GM23338 (cell line): ENCODE measurements at regions not wholly inside any gene's neighbourhood (a gene's known extent, or its start where the extent isn't known, plus 50 kb on each side); places are given as distances from the start of the nearest gene placed in this dataset.

ENCODE experiments used
- ATAC-seq: fragments of 200-7000 bp; cut with Tn5 transposase; 3 replicates; pipeline ENCODE4 v1.9.1; 2020
- DNase-seq: peaks from one replicate; pipeline ENCODE4 v3.0.0-alpha.2; 2015; ENCODE audit warnings: low spot score
- H2AFZ ChIP-seq: fragments of 200-600 bp; sonication (generic); 2 replicates; pipeline ENCODE4 v1.8.0; 2016; ENCODE audit warnings: antibody characterized with exemption, mild to moderate bottlenecking, moderate library complexity
- H3F3A ChIP-seq: fragments of 200-600 bp; sonication (generic); replicated peaks from 2 replicates; pipeline ENCODE4 v1.8.0; 2017; ENCODE audit warnings: antibody characterized with exemption, mixed run types, low read depth
- H3K27ac ChIP-seq: fragments of 200-600 bp; sonication (generic); 2 replicates; pipeline ENCODE4 v1.6.1; 2016; ENCODE audit warnings: low read depth
- H3K27me3 ChIP-seq: fragments of 200-600 bp; sonication (generic); 2 replicates; pipeline ENCODE4 v1.8.0; 2016; ENCODE audit warnings: mild to moderate bottlenecking, mixed run types, moderate library complexity; ENCODE audit not compliant: insufficient read depth
- H3K36me3 ChIP-seq: fragments of 200-600 bp; sonication (generic); 2 replicates; pipeline ENCODE4 v1.8.0; 2016; ENCODE audit warnings: mild to moderate bottlenecking; ENCODE audit not compliant: insufficient read depth
- H3K4me1 ChIP-seq: fragments of 200-600 bp; sonication (generic); 2 replicates; pipeline ENCODE4 v1.8.0; 2016; ENCODE audit warnings: mild to moderate bottlenecking, moderate library complexity; ENCODE audit not compliant: insufficient read depth
- H3K4me2 ChIP-seq: fragments of 200-600 bp; sonication (generic); 2 replicates; pipeline ENCODE4 v1.7.1; 2017; ENCODE audit warnings: mixed run types
- H3K4me3 ChIP-seq: fragments of 200-600 bp; sonication (generic); 2 replicates; pipeline ENCODE4 v1.6.1; 2016; ENCODE audit warnings: mixed run types
- H3K79me2 ChIP-seq: fragments of 200-600 bp; sonication (generic); replicated peaks from 2 replicates; pipeline ENCODE4 v1.8.0; 2017; ENCODE audit warnings: mild to moderate bottlenecking; ENCODE audit not compliant: insufficient read depth
- H3K9me2 ChIP-seq: fragments of 200-600 bp; sonication (generic); 2 replicates; pipeline ENCODE4 v1.8.0; 2017; ENCODE audit not compliant: insufficient read depth
- H4K20me1 ChIP-seq: fragments of 200-600 bp; sonication (generic); replicated peaks from 2 replicates; pipeline ENCODE4 v1.8.0; 2017; ENCODE audit warnings: mild to moderate bottlenecking; ENCODE audit not compliant: insufficient read depth
- H3K27ac Mint-ChIP-seq: 2 replicates; pipeline ENCODE4 v1.8.0; 2020; ENCODE audit warnings: inconsistent platforms, mild to moderate bottlenecking, moderate library complexity, mixed read lengths
- H3K27me3 Mint-ChIP-seq: 3 replicates; pipeline ENCODE4 v1.8.0; 2022; ENCODE audit warnings: low read depth, mild to moderate bottlenecking, moderate library complexity, mixed read lengths, inconsistent platforms; ENCODE audit not compliant: insufficient read depth, poor library complexity
- H3K36me3 Mint-ChIP-seq: 3 replicates; pipeline ENCODE4 v1.8.0; 2021; ENCODE audit warnings: low read depth, mild to moderate bottlenecking, inconsistent platforms, moderate library complexity, mixed read lengths
- H3K4me1 Mint-ChIP-seq: 3 replicates; pipeline ENCODE4 v1.8.0; 2020; ENCODE audit warnings: mild to moderate bottlenecking, inconsistent platforms, mixed read lengths
- H3K4me3 Mint-ChIP-seq: 3 replicates; pipeline ENCODE4 v1.8.0; 2021; ENCODE audit warnings: moderate library complexity, mild to moderate bottlenecking, inconsistent platforms, mixed read lengths
- H3K9me3 Mint-ChIP-seq: 3 replicates; pipeline ENCODE4 v1.8.0; 2020; ENCODE audit warnings: moderate library complexity, mild to moderate bottlenecking, inconsistent platforms, mixed read lengths
- CREB1 ChIP-seq: fragments of 250-450 bp; sonication (Bioruptor Pico); IDR thresholded peaks from 2 replicates; pipeline ENCODE4 v1.5.0; 2020; ENCODE audit warnings: low read depth, mild to moderate bottlenecking, moderate library complexity
- ETS1 ChIP-seq: IDR thresholded peaks from 2 replicates; pipeline ENCODE4 v1.6.1; 2016; ENCODE audit warnings: antibody characterized with exemption
- EZH2phosphoT487 ChIP-seq: fragments of 200-600 bp; sonication (generic); IDR thresholded peaks from one replicate; pipeline ENCODE4 v1.8.1; 2018; ENCODE audit warnings: antibody characterized with exemption; ENCODE audit not compliant: unreplicated experiment
- JUNB ChIP-seq: IDR thresholded peaks from one replicate; pipeline ENCODE4 v1.6.1; 2016; ENCODE audit warnings: antibody characterized with exemption; ENCODE audit not compliant: unreplicated experiment
- NANOG ChIP-seq: IDR thresholded peaks from 2 replicates; pipeline ENCODE4 v1.6.1; 2016; ENCODE audit warnings: antibody characterized with exemption, borderline replicate concordance
- POLR2AphosphoS5 ChIP-seq: IDR thresholded peaks from 2 replicates; pipeline ENCODE4 v1.6.1; 2016; ENCODE audit warnings: antibody characterized with exemption, low read depth
- ZNF331 ChIP-seq: fragments of 250-450 bp; sonication (Bioruptor Pico); IDR thresholded peaks from 2 replicates; pipeline ENCODE4 v1.5.0; 2020; ENCODE audit warnings: low read depth, mild to moderate bottlenecking, moderate library complexity
- ZNF462 ChIP-seq: fragments of 250-450 bp; sonication (Bioruptor Pico); IDR thresholded peaks from 2 replicates; pipeline ENCODE4 v1.5.0; 2020; ENCODE audit warnings: mild to moderate bottlenecking, moderate library complexity

- TF ChIP-seq ZNF462 (CRISPR knock-in tag) (no peak), ZNF331 (CRISPR knock-in tag) (no peak), EZH2phosphoT487 (no peak), POLR2AphosphoS5 (no peak)
Measured at GRCh38 chr9:129397335-129397734, 219.3 kb upstream of the IER5L start (continued).

- Histone ChIP-seq H3K9me2 (peaks cover 15% of the 10 kb centered on the region; the same call in 1 of the 2 replicates), H2AFZ (no peak overlapping the region), H3K4me2 (no peak overlapping the region), H4K20me1 (no peaks in the 10 kb centered on the region), H3K4me1 (peaks cover 5% of the 10 kb centered on the region; the same call in 1 of the 2 replicates), H3K27ac (no peak overlapping the region), H3F3A (no peaks in the 10 kb centered on the region), H3K4me3 (no peak overlapping the region), H3K27me3 (no peaks in the 10 kb centered on the region), H3K36me3 (no peaks in the 10 kb centered on the region), H3K79me2 (no peaks in the 10 kb centered on the region)
- ATAC-seq (no peak), DNase-seq (no peak)
- Mint-ChIP-seq H3K4me1 (peaks cover 18% of the 10 kb centered on the region), H3K27ac (no peak overlapping the region), H3K4me3 (no peak overlapping the region), H3K36me3 (no peaks in the 10 kb centered on the region), H3K9me3 (no peaks in the 10 kb centered on the region), H3K27me3 (peaks cover 11% of the 10 kb centered on the region)
- TF ChIP-seq ETS1 (no peak), NANOG (no peak), JUNB (no peak), ZNF462 (CRISPR knock-in tag) (no peak), CREB1 (CRISPR knock-in tag) (no peak)
Measured at GRCh38 chr9:129396365-129396708, 218.3 kb upstream of the IER5L start.
